ENCODE measurements at regions not wholly inside any gene's neighbourhood (a gene's known extent, or its start where the extent isn't known, plus 50 kb on each side); places are given as distances from the start of the nearest gene placed in this dataset.
A peak's percentile ranks its signal among the peaks of the same experiment; 100 is the strongest.

DNA sequence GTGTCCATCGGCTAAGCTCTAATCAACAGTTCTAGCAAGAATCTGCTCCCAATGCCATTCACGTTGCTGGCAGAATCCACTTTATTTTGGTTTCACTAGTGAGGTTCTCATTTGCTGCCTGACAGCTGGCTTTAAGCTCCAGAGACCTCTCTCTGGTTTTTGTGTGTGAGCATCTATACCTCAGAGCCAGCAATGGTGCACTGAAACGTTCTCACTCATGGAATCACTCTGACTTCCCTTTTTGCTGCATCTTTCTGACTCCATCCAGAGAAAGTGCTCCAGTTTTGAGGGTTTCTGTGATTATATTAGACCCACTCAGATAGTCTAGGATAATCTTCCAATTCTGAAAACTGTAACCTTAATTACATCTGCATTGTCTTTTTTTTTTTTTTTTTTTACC, 596.6 kb downstream of the RNF144A start:
- Histone ChIP-seq H3K9me3 (no peaks in the 10 kb centered on the region), H3K4me1 (peaks cover 0 to 4% (median 0%) of the 10 kb centered on the region in 4 donors), H3K27me3 (no peaks in the 10 kb centered on the region), H3K27ac (no peak overlapping the region), H3K36me3 (no peaks in the 10 kb centered on the region), H3K4me3 (no peak overlapping the region)
- in situ Hi-C loops (cut with MboI; ENCODE audit: low pct_ligation_motif_present in 1 of 4, low pct_unique_long_range_greater_than_20kb in 1 of 4, low sequenced_read_pairs in 3 of 4), result no loop called here
- no peak for DNase-seq
- intact Hi-C loops (cut with DNase I; ENCODE audit: low total_unique reads), result no loop called here
- 69 to 81% methylated on average over 3 of the region's 3 CpGs for WGBS, 2 donors (ENCODE audit: low coverage in 1 of 2)
- TF ChIP-seq POLR2AphosphoS5 (IDR thresholded peaks at IDR 0.05) (no peak), EP300 (IDR thresholded peaks at IDR 0.05; ENCODE audit: low read depth) (no peak), POLR2A (IDR thresholded peaks at IDR 0.05) (no peak)
- TF ChIP-seq, protein P1, sequence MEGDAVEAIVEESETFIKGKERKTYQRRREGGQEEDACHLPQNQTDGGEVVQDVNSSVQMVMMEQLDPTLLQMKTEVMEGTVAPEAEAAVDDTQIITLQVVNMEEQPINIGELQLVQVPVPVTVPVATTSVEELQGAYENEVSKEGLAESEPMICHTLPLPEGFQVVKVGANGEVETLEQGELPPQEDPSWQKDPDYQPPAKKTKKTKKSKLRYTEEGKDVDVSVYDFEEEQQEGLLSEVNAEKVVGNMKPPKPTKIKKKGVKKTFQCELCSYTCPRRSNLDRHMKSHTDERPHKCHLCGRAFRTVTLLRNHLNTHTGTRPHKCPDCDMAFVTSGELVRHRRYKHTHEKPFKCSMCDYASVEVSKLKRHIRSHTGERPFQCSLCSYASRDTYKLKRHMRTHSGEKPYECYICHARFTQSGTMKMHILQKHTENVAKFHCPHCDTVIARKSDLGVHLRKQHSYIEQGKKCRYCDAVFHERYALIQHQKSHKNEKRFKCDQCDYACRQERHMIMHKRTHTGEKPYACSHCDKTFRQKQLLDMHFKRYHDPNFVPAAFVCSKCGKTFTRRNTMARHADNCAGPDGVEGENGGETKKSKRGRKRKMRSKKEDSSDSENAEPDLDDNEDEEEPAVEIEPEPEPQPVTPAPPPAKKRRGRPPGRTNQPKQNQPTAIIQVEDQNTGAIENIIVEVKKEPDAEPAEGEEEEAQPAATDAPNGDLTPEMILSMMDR (IDR thresholded peaks at IDR 0.05), result no peak

DNA sequence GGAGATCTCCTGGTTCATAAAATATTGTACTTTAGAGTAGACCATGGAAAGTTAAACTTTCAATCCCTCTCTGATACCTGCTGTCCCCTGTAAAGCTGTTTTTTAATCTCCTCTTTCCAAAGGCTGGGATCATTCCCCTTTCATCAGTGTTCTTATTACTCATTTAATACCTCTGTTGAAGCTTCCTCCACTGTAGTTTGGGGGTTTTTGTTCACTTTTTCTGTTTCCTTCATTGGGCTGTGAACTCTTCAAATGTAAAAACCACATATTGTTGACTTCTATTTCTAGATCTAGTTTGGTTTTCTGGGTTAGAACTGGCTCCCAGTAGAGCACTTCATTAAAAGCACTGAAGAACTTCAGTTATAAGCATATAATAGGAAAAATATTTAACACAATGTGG, 598.1 kb downstream of the RNF144A start:
- Histone ChIP-seq H3K4me1 (peaks cover 0 to 4% (median 0%) of the 10 kb centered on the region in 4 donors), H3K27ac (no peak overlapping the region), H3K4me3 (no peak overlapping the region), H3K9me3 (no peaks in the 10 kb centered on the region), H3K27me3 (no peaks in the 10 kb centered on the region), H3K36me3 (no peaks in the 10 kb centered on the region)
- in situ Hi-C loops (cut with MboI; ENCODE audit: low pct_ligation_motif_present in 1 of 4, low pct_unique_long_range_greater_than_20kb in 1 of 4, low sequenced_read_pairs in 3 of 4) (no loop called here), intact Hi-C loops (cut with DNase I; ENCODE audit: low total_unique reads) (no loop called here)
- TF ChIP-seq EP300 (IDR thresholded peaks at IDR 0.05; ENCODE audit: low read depth) (no peak), POLR2A (IDR thresholded peaks at IDR 0.05) (no peak)
- TF ChIP-seq, protein P1 (IDR thresholded peaks at IDR 0.05), result no peak
- DNase-seq, result no peak

DNA sequence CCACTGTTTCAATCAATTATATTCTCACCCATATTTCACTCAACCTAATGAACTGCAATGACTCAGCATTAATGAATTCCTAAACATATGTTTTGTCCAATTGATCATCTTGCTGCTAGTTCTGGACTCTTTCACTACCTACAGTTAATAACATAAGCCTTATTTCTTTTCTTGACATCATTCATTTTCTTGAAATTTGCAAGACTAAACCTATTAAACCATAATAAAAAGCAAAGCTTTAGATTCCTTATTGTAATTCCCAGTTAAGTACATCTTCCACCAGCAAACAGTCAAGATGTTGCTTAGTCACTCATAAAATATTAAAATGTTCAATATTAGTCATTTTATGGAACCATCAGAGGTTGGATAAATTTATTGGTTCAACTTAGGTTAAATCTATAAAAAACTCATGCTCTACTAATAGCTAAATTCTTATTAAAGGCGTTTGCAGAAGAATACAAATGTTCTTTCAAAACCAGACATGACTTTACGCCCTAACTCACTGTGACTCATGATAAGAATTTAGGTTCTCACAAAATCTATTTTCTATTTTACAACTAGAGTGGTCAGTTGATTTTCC, 599.4 kb downstream of the RNF144A start:
- DNase-seq, result no peak
- no peaks in the 10 kb centered on the region for H3K27me3 ChIP-seq
- H3K4me3 ChIP-seq, result no peak overlapping the region
- intact Hi-C loops (cut with DNase I; ENCODE audit: low total_unique reads) (no loop called here), in situ Hi-C loops (cut with MboI; ENCODE audit: low pct_ligation_motif_present in 1 of 4, low pct_unique_long_range_greater_than_20kb in 1 of 4, low sequenced_read_pairs in 3 of 4) (no loop called here)
- 59 to 94% methylated on average over 2 of the region's 2 CpGs for WGBS, 2 donors (ENCODE audit: low coverage in 1 of 2)
- no peaks in the 10 kb centered on the region for H3K9me3 ChIP-seq
- no peaks in the 10 kb centered on the region for H3K36me3 ChIP-seq
- peaks cover 0 to 4% (median 0%) of the 10 kb centered on the region in 4 donors for H3K4me1 ChIP-seq
- TF ChIP-seq POLR2A (IDR thresholded peaks at IDR 0.05) (no peak), POLR2AphosphoS5 (IDR thresholded peaks at IDR 0.05) (no peak), EP300 (IDR thresholded peaks at IDR 0.05; ENCODE audit: low read depth) (no peak)
- TF ChIP-seq, protein P1 (IDR thresholded peaks at IDR 0.05), result no peak
- peak overlapping the region in 1 of 4 donors; percentile 11 for H3K27ac ChIP-seq

DNA sequence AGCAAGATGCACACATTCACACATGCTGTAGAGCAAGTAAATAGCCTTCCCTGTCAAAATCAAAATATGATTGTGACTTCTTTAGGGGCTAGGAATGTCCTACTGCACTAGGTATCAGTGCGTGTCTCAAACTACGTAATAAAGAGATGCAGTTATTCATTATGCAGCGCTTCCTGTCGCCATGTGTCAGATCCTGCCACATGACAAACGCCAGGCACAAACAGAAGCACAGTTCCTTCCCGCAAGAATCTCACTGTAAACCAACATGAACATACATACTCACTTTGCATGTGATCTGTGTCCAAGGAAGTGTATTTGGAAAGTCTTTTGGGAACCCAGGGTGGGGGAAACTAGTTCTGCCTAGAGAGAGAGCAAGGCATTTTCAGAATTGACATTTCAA, 599.9 kb downstream of the RNF144A start:
- peak in 1 of 3 donors; percentile 30 for TF ChIP-seq POLR2AphosphoS5 (IDR thresholded peaks at IDR 0.05)
- TF ChIP-seq, protein P1 (IDR thresholded peaks at IDR 0.05), result no peak
- intact Hi-C loops (cut with DNase I; ENCODE audit: low total_unique reads), result no loop called here

More for the DNA sequence above, 599.9 kb downstream of the RNF144A start:
- Histone ChIP-seq H3K27ac (no peak overlapping the region), H3K4me1 (peaks cover 0 to 4% (median 0%) of the 10 kb centered on the region in 4 donors), H3K36me3 (no peaks in the 10 kb centered on the region), H3K27me3 (no peaks in the 10 kb centered on the region), H3K9me3 (no peaks in the 10 kb centered on the region), H3K4me3 (no peak overlapping the region)
- WGBS, 2 donors (ENCODE audit: low coverage in 1 of 2), result 56 to 71% methylated on average over 2 to 6 of the region's 6 CpGs
- DNase-seq, result no peak
- in situ Hi-C loops (cut with MboI; ENCODE audit: low pct_ligation_motif_present in 1 of 4, low pct_unique_long_range_greater_than_20kb in 1 of 4, low sequenced_read_pairs in 3 of 4), result no loop called here
